GM12878 (cell line): ENCODE measurements at regions not wholly inside any gene's neighbourhood (a gene's known extent, or its start where the extent isn't known, plus 50 kb on each side); places are given as distances from the start of the nearest gene placed in this dataset.

Experiments
- ATAC-seq: fragments of 200-7000 bp; cut with Tn5 transposase; 3 replicates; pipeline ENCODE4 v1.9.1; 2020; ENCODE audit warnings: mild to moderate bottlenecking, moderate library complexity
- BruUV-seq: library from RNA; stranded (reverse); fragments of 400-500 nt; replicated peaks from 2 replicates; lab custom pipeline; 2021; lab: Mats Ljungman, UMichigan
- CTCF ChIA-PET: fragments of 300-600 bp; sonication (Branson Sonifier 250); formaldehyde crosslinking; extraction: SDS; loops from one replicate; lab custom pipeline; 2021; ENCODE audit warnings: inconsistent platforms; lab: Yijun Ruan, JAX
- POLR2A ChIA-PET: fragments of 350-600 bp; formaldehyde crosslinking; extraction: SDS; loops from one replicate; lab custom pipeline; 2021; ENCODE audit warnings: inconsistent platforms; lab: Charles Lee
- RAD21 ChIA-PET: fragments of 300-600 bp; sonication (Branson Sonifier 250); formaldehyde crosslinking; loops from one replicate; lab custom pipeline; 2023; ENCODE audit warnings: antibody characterized with exemption; ENCODE audit not compliant: unreplicated experiment; lab: Charles Lee
- SMC1A ChIA-PET: fragments of 300-600 bp; sonication (Branson Sonifier 250); formaldehyde crosslinking; loops from one replicate; lab custom pipeline; 2023; ENCODE audit not compliant: unreplicated experiment, uncharacterized antibody; lab: Charles Lee
- DNase-seq: peaks from one replicate; pipeline ENCODE4 v3.0.0-alpha.2; 2011; ENCODE audit warnings: low read depth, low spot score
- FAIRE-seq: peaks from 3 replicates; lab custom pipeline; 2011; peaks lifted over from hg19 to GRCh38; lab: Jason Lieb, UNC
- H2AFZ ChIP-seq: 2 replicates; pipeline ENCODE4 v1.6.0; 2011; ENCODE audit warnings: low read depth, low read length, control low read depth; ENCODE audit not compliant: control insufficient read depth
- H3K27ac ChIP-seq: 2 replicates; pipeline ENCODE4 v1.5.1; 2011; ENCODE audit warnings: control low read depth; ENCODE audit not compliant: control insufficient read depth, insufficient read depth
- H3K27me3 ChIP-seq, 2 experiments: replicated peaks in 1 of 2; 2 replicates each; pipeline versions ENCODE4 v1.6.0 to v1.6.1; 2011; ENCODE audit warnings: low read length in 1 of 2; ENCODE audit not compliant: control insufficient read depth in 2 of 2, insufficient read depth in 2 of 2
- H3K36me3 ChIP-seq, 2 experiments: 2 replicates each; pipeline ENCODE4 v1.5.1; 2011; ENCODE audit warnings: low read length in 1 of 2; ENCODE audit not compliant: control insufficient read depth in 2 of 2, insufficient read depth in 2 of 2
- H3K4me1 ChIP-seq: 2 replicates; pipeline ENCODE4 v1.6.1; 2011; ENCODE audit warnings: mild to moderate bottlenecking, low read length, moderate library complexity, mixed read lengths; ENCODE audit not compliant: control insufficient read depth, insufficient read depth
- H3K4me2 ChIP-seq: 2 replicates; pipeline ENCODE4 v1.6.0; 2011; ENCODE audit warnings: control low read depth; ENCODE audit not compliant: control insufficient read depth, insufficient read depth
- H3K4me3 ChIP-seq: fragments of 200-600 bp; sonication (generic); 2 replicates; pipeline ENCODE4 v1.5.1; 2016
- H3K79me2 ChIP-seq: 2 replicates; pipeline ENCODE4 v1.6.0; 2011; ENCODE audit warnings: low read length; ENCODE audit not compliant: control insufficient read depth, insufficient read depth
- H3K9ac ChIP-seq: 2 replicates; pipeline ENCODE4 v1.8.0; 2011; ENCODE audit warnings: low read length, control low read depth, mixed read lengths; ENCODE audit not compliant: control insufficient read depth, insufficient read depth
- H3K9me3 ChIP-seq: replicated peaks from 3 replicates; pipeline ENCODE4 v1.5.1; 2011; ENCODE audit warnings: mild to moderate bottlenecking, low read length; ENCODE audit not compliant: control insufficient read depth, insufficient read depth
- H4K20me1 ChIP-seq: 2 replicates; pipeline ENCODE4 v1.6.0; 2011; ENCODE audit not compliant: control insufficient read depth, insufficient read depth
- FOXK2 ChIP-seq: fragments of 450-650 bp; IDR thresholded peaks from 2 replicates; pipeline ENCODE4 v1.6.1; 2017; ENCODE audit warnings: mild to moderate bottlenecking, moderate library complexity
- HSF1 ChIP-seq: fragments of 150-350 bp; IDR thresholded peaks from 2 replicates; pipeline ENCODE4 v1.6.1; 2014; ENCODE audit warnings: mild to moderate bottlenecking, low read depth, low read length
- IRF4 ChIP-seq: IDR thresholded peaks from 2 replicates; pipeline ENCODE4 v1.6.1; 2011; ENCODE audit warnings: low read depth, low read length
- NFYA ChIP-seq: IDR thresholded peaks from 2 replicates; pipeline ENCODE4 v1.6.1; 2011; ENCODE audit warnings: low read depth, mild to moderate bottlenecking, low read length, improper control_type of control experiment, borderline replicate concordance
- NR2F1 ChIP-seq: fragments of 450-650 bp; conservative IDR thresholded peaks from 2 replicates; pipeline ENCODE4 v1.6.1; 2017; ENCODE audit warnings: mild to moderate bottlenecking
- SKIL ChIP-seq: fragments of 450-650 bp; IDR thresholded peaks from 2 replicates; pipeline ENCODE4 v1.6.1; 2017; ENCODE audit warnings: mild to moderate bottlenecking, low read depth, inconsistent platforms; ENCODE audit not compliant: poor library complexity, severe bottlenecking
- SREBF2 ChIP-seq: IDR thresholded peaks from 2 replicates; pipeline ENCODE4 v1.6.1; 2012; ENCODE audit warnings: mild to moderate bottlenecking, low read length
- ZBTB11 ChIP-seq: fragments of 450-650 bp; formaldehyde crosslinking; IDR thresholded peaks from 2 replicates; pipeline ENCODE4 v1.5.0; 2022; ENCODE audit warnings: mild to moderate bottlenecking, missing genetic modification characterization
- ZBTB4 ChIP-seq: fragments of 450-650 bp; formaldehyde crosslinking; IDR thresholded peaks from 2 replicates; pipeline ENCODE4 v1.4.0; 2022; ENCODE audit warnings: mild to moderate bottlenecking, moderate library complexity
- in situ Hi-C: fragments of 300-500 bp; cut with MboI; formaldehyde crosslinking; loops from 9 replicates; pipeline ENCODE4 v1.14.3; 2018; ENCODE audit warnings: mixed read lengths
- intact Hi-C: fragments of 100-400 bp; cut with micrococcal nuclease; formaldehyde crosslinking; loops from one replicate; pipeline ENCODE4 v1.14.2; 2022; ENCODE audit not compliant: unreplicated experiment

- FAIRE-seq = no peak
- no peaks in the 10 kb centered on the region for H3K27me3 ChIP-seq
- no peak overlapping the region for H2AFZ ChIP-seq
- H3K27ac ChIP-seq = no peak overlapping the region
- no peak for DNase-seq
- SMC1A ChIA-PET = no interaction called here
- BruUV-seq = no TSS peak
- H4K20me1 ChIP-seq = no peaks in the 10 kb centered on the region
- H3K79me2 ChIP-seq = no peaks in the 10 kb centered on the region
- H3K9me3 ChIP-seq = no peaks in the 10 kb centered on the region; the same call in 2 of the 3 replicates
- intact Hi-C loops = no loop called here
- H3K4me1 ChIP-seq = no peaks in the 10 kb centered on the region
- H3K4me3 ChIP-seq = no peak overlapping the region
- H3K9ac ChIP-seq = no peak overlapping the region
- TF ChIP-seq NFYA (no peak), HSF1 (no peak), ZBTB11 (CRISPR knock-in tag) (no peak), NR2F1 (no peak), FOXK2 (no peak), SREBF2 (no peak), ZBTB4 (CRISPR knock-in tag) (no peak), IRF4 (no peak), SKIL (no peak)
- TF ChIP-seq, all 136 proteins: peak for 0
- POLR2A ChIA-PET = no interaction called here
- ATAC-seq = no peak
- in situ Hi-C loops = no loop called here
- RAD21 ChIA-PET = no interaction called here
- H3K4me2 ChIP-seq = no peak overlapping the region
- CTCF ChIA-PET = no interaction called here
- no peaks in the 10 kb centered on the region for H3K36me3 ChIP-seq
Observed at GRCh38 chr2:103734911-103735310, 973.1 kb downstream of the TMEM182 start.
